ENCODE measurements at regions not wholly inside any gene's neighbourhood (a gene's known extent, or its start where the extent isn't known, plus 50 kb on each side); places are given as distances from the start of the nearest gene placed in this dataset.

DNA sequence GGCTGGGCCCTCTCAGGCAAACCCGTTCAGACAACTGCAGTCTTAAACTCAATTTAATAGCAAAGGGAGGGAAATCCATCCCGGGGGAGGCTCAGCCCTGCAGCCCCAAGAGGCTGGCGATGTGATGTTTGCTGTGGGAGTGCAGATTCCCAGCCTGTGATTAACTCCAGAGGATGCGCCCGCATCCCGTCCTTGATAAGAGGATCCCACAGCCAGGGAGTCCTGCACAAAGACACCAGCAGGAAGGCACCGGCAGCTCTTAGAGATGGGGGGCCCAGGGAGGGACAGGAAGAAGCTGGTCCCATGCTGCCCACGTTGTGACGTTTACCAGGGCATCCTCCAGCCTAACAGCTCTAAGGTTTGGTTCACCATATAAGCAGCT is 64.7 kb downstream of the MRPL36 start:
- no peak overlapping the region for H2AFZ ChIP-seq (ENCODE audit: low read depth)
- no peak overlapping the region for H3K4me3 ChIP-seq (ENCODE audit: low read depth in 2 of 2, low read length in 1 of 2)
- no peaks in the 10 kb centered on the region for H3K79me2 ChIP-seq (ENCODE audit: insufficient read depth)
- no peak for DNase-seq
- TF ChIP-seq MEF2A (IDR thresholded peaks at IDR 0.05; ENCODE audit: borderline replicate concordance, low read depth) (no peak), RXRA (IDR thresholded peaks at IDR 0.05; ENCODE audit: borderline replicate concordance, low read depth) (no peak), EP300 (IDR thresholded peaks at IDR 0.05; ENCODE audit: borderline replicate concordance in 1 of 2, low read depth in 1 of 2, low read length in 1 of 2) (no peak), GATA2 (CRISPR knock-in tag; IDR thresholded peaks at IDR 0.05) (no peak), RFX5 (IDR thresholded peaks at IDR 0.05; ENCODE audit: low read length) (no peak), TEAD4 (IDR thresholded peaks at IDR 0.05; ENCODE audit: borderline replicate concordance, insufficient read depth) (no peak), CHD2 (IDR thresholded peaks at IDR 0.05; ENCODE audit: low read length, partially characterized antibody) (no peak), TAF1 (IDR thresholded peaks at IDR 0.05; ENCODE audit: borderline replicate concordance, low read depth, low read length) (no peak), RCOR1 (IDR thresholded peaks at IDR 0.05; ENCODE audit: low read length) (no peak), FOXM1 (IDR thresholded peaks at IDR 0.05; ENCODE audit: low read depth) (no peak), NFIC (IDR thresholded peaks at IDR 0.05; ENCODE audit: borderline replicate concordance) (no peak), FOXJ3 (CRISPR knock-in tag; IDR thresholded peaks at IDR 0.05) (no peak), NRF1 (IDR thresholded peaks at IDR 0.05; ENCODE audit: low read depth, low read length) (no peak), RAD21 (IDR thresholded peaks at IDR 0.05; ENCODE audit: low read length) (no peak), MXI1 (IDR thresholded peaks at IDR 0.05; ENCODE audit: low read depth, low read length) (no peak)
- TF ChIP-seq, protein P1, sequence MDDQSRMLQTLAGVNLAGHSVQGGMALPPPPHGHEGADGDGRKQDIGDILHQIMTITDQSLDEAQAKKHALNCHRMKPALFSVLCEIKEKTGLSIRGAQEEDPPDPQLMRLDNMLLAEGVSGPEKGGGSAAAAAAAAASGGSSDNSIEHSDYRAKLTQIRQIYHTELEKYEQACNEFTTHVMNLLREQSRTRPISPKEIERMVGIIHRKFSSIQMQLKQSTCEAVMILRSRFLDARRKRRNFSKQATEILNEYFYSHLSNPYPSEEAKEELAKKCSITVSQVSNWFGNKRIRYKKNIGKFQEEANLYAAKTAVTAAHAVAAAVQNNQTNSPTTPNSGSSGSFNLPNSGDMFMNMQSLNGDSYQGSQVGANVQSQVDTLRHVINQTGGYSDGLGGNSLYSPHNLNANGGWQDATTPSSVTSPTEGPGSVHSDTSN (IDR thresholded peaks at IDR 0.05) = no peak
- TF ChIP-seq, protein P2, sequence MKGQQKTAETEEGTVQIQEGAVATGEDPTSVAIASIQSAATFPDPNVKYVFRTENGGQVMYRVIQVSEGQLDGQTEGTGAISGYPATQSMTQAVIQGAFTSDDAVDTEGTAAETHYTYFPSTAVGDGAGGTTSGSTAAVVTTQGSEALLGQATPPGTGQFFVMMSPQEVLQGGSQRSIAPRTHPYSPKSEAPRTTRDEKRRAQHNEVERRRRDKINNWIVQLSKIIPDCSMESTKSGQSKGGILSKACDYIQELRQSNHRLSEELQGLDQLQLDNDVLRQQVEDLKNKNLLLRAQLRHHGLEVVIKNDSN (IDR thresholded peaks at IDR 0.05; ENCODE audit: borderline replicate concordance, low read depth) = no peak
- TF ChIP-seq, protein P3, sequence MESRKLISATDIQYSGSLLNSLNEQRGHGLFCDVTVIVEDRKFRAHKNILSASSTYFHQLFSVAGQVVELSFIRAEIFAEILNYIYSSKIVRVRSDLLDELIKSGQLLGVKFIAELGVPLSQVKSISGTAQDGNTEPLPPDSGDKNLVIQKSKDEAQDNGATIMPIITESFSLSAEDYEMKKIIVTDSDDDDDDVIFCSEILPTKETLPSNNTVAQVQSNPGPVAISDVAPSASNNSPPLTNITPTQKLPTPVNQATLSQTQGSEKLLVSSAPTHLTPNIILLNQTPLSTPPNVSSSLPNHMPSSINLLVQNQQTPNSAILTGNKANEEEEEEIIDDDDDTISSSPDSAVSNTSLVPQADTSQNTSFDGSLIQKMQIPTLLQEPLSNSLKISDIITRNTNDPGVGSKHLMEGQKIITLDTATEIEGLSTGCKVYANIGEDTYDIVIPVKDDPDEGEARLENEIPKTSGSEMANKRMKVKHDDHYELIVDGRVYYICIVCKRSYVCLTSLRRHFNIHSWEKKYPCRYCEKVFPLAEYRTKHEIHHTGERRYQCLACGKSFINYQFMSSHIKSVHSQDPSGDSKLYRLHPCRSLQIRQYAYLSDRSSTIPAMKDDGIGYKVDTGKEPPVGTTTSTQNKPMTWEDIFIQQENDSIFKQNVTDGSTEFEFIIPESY (IDR thresholded peaks at IDR 0.05; ENCODE audit: borderline replicate concordance, low read depth) = no peak
- TF ChIP-seq, protein P4, sequence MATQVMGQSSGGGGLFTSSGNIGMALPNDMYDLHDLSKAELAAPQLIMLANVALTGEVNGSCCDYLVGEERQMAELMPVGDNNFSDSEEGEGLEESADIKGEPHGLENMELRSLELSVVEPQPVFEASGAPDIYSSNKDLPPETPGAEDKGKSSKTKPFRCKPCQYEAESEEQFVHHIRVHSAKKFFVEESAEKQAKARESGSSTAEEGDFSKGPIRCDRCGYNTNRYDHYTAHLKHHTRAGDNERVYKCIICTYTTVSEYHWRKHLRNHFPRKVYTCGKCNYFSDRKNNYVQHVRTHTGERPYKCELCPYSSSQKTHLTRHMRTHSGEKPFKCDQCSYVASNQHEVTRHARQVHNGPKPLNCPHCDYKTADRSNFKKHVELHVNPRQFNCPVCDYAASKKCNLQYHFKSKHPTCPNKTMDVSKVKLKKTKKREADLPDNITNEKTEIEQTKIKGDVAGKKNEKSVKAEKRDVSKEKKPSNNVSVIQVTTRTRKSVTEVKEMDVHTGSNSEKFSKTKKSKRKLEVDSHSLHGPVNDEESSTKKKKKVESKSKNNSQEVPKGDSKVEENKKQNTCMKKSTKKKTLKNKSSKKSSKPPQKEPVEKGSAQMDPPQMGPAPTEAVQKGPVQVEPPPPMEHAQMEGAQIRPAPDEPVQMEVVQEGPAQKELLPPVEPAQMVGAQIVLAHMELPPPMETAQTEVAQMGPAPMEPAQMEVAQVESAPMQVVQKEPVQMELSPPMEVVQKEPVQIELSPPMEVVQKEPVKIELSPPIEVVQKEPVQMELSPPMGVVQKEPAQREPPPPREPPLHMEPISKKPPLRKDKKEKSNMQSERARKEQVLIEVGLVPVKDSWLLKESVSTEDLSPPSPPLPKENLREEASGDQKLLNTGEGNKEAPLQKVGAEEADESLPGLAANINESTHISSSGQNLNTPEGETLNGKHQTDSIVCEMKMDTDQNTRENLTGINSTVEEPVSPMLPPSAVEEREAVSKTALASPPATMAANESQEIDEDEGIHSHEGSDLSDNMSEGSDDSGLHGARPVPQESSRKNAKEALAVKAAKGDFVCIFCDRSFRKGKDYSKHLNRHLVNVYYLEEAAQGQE (IDR thresholded peaks at IDR 0.05; ENCODE audit: low read depth, low read length) = no peak
- TF ChIP-seq, protein P5, sequence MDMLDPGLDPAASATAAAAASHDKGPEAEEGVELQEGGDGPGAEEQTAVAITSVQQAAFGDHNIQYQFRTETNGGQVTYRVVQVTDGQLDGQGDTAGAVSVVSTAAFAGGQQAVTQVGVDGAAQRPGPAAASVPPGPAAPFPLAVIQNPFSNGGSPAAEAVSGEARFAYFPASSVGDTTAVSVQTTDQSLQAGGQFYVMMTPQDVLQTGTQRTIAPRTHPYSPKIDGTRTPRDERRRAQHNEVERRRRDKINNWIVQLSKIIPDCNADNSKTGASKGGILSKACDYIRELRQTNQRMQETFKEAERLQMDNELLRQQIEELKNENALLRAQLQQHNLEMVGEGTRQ (IDR thresholded peaks at IDR 0.05; ENCODE audit: borderline replicate concordance, low read depth, low read length) = no peak
- H3K27ac ChIP-seq (ENCODE audit: low read depth in 2 of 2, low read length in 1 of 2) = no peak overlapping the region
- H3K9ac ChIP-seq = no peak overlapping the region
- no peaks in the 10 kb centered on the region for H3K4me1 ChIP-seq (ENCODE audit: control insufficient read depth in 1 of 2, insufficient read depth in 2 of 2, low read depth in 1 of 2, low read length in 1 of 2)
- ChIA-PET POLR2A (no interaction called here), CTCF (interaction anchor here (0.8 kb wide), 1 partner anchor 567 kb away, joined by 3 read pairs; no protein-coding TSS in a partner anchor)
- peaks cover 26% of the 10 kb centered on the region for H3K27me3 ChIP-seq (ENCODE audit: insufficient read depth)
- H3K9me3 ChIP-seq = no peaks in the 10 kb centered on the region
- 6% methylated on average over 9 of the region's 9 CpGs for WGBS (ENCODE audit: low lambda C conversion rate)
- H3K9me2 ChIP-seq = no peaks in the 10 kb centered on the region
- no peaks in the 10 kb centered on the region for H4K20me1 ChIP-seq (ENCODE audit: insufficient read depth)
- no peak overlapping the region for H3K4me2 ChIP-seq
- no peaks in the 10 kb centered on the region for H3K36me3 ChIP-seq (replicated peaks in 1 of 2; ENCODE audit: control insufficient read depth in 1 of 2, insufficient read depth in 2 of 2, low read length in 1 of 2)
- no peaks in the 10 kb centered on the region for H3F3A ChIP-seq (replicated peaks; ENCODE audit: insufficient read depth)
